Adipocyte (in vitro differentiated cells): ENCODE measurements at regions not wholly inside any gene's neighbourhood (a gene's known extent, or its start where the extent isn't known, plus 50 kb on each side); places are given as distances from the start of the nearest gene placed in this dataset.
A peak's percentile ranks its signal among the peaks of the same experiment; 100 is the strongest.

Experiments
- DNase-seq: peaks from one replicate; pipeline ENCODE4 v3.0.0-alpha.2; 2015; ENCODE audit warnings: low read depth
- H3K27me3 ChIP-seq: replicated peaks from 2 replicates; pipeline ENCODE4 v1.7.0; 2013; ENCODE audit warnings: mild to moderate bottlenecking, low read length, moderate library complexity; ENCODE audit not compliant: control insufficient read depth, insufficient read depth
- H3K36me3 ChIP-seq: 2 replicates; pipeline ENCODE4 v1.7.0; 2013; ENCODE audit warnings: low read length, mild to moderate bottlenecking, moderate library complexity; ENCODE audit not compliant: control insufficient read depth, insufficient read depth, severe bottlenecking
- H3K4me1 ChIP-seq: 2 replicates; pipeline ENCODE4 v1.7.0; 2013; ENCODE audit warnings: mild to moderate bottlenecking, low read length, moderate library complexity; ENCODE audit not compliant: control insufficient read depth, insufficient read depth
- H3K4me3 ChIP-seq: 2 replicates; pipeline ENCODE4 v1.7.0; 2013; ENCODE audit warnings: mild to moderate bottlenecking, low read length, moderate library complexity
- H3K9ac ChIP-seq: 2 replicates; pipeline ENCODE4 v1.7.0; 2013; ENCODE audit warnings: mild to moderate bottlenecking, low read length, moderate library complexity
- H3K9me3 ChIP-seq: 2 replicates; pipeline ENCODE4 v1.7.0; 2013; ENCODE audit warnings: mild to moderate bottlenecking, low read length, moderate library complexity; ENCODE audit not compliant: control insufficient read depth

DNA sequence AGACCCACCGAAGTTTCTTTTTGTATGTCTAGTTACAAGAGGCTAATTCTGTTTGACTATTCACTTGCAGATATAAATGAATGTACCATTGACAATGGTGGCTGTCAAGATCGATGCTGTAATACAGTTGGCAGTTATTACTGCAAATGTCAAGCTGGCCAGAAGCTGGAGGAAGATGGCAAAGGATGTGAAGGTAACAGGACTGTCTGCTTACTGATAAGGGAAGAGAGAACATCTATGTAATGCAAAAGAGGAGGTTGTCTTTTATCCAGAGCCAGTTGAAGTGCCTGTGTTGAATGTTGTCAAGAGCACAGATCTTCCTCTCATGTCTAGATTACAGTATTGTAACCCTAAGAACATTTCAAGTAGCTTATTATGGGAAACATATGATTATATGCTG is 549.5 kb upstream of the GOLIM4 start:
- Histone ChIP-seq H3K27me3 (no peaks in the 10 kb centered on the region), H3K9me3 (no peaks in the 10 kb centered on the region), H3K4me3 (no peak overlapping the region), H3K36me3 (no peaks in the 10 kb centered on the region), H3K4me1 (no peaks in the 10 kb centered on the region), H3K9ac (no peak overlapping the region)
- no peak for DNase-seq

GRCh38 chr3:168628549-168628948 is 532.8 kb upstream of the GOLIM4 start:
- no peak overlapping the region for H3K9ac ChIP-seq

GRCh38 chr3:168625477-168625876 is 529.8 kb upstream of the GOLIM4 start:
- H3K27me3 ChIP-seq, result no peaks in the 10 kb centered on the region
- no peak overlapping the region for H3K9ac ChIP-seq
- DNase-seq, result no peak
- no peaks in the 10 kb centered on the region for H3K9me3 ChIP-seq
- H3K4me1 ChIP-seq, result no peaks in the 10 kb centered on the region
- H3K36me3 ChIP-seq, result no peaks in the 10 kb centered on the region
- no peak overlapping the region for H3K4me3 ChIP-seq

More at GRCh38 chr3:168628549-168628948, 532.8 kb upstream of the GOLIM4 start:
- H3K36me3 ChIP-seq, result no peaks in the 10 kb centered on the region
- H3K4me1 ChIP-seq, result no peaks in the 10 kb centered on the region
- no peak for DNase-seq
- H3K9me3 ChIP-seq, result no peaks in the 10 kb centered on the region
- H3K27me3 ChIP-seq, result no peaks in the 10 kb centered on the region
- H3K4me3 ChIP-seq, result no peak overlapping the region

DNA sequence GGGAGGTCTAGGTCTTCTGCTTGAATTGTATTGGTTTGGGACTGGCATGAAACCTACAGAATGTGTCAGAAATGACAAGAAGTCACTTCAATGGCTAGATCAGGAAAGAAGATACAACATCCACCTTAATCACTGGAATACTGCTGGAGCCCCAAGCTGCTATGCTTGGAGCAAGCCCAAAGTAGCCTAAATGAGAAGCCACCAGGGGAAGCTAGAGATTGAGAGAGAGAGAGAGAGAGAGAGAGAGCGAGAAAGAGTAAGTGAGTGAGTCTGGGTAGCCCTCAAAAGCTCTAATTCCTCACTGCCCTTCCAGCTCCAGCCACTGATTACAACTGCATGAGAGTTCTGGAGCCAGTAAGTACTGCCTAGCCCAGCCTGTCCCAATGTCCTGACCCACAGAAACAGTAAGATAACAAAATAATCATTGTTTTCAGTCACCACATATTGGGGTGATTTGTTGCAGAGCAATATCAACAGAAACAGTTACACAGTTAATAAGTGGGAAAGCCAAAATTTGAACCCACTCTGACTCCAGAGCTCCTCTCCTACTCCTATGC is 529.2 kb upstream of the GOLIM4 start:
- Histone ChIP-seq H3K4me1 (no peaks in the 10 kb centered on the region), H3K9ac (no peak overlapping the region), H3K36me3 (no peaks in the 10 kb centered on the region), H3K4me3 (no peak overlapping the region), H3K27me3 (no peaks in the 10 kb centered on the region), H3K9me3 (no peaks in the 10 kb centered on the region)
- no peak for DNase-seq

DNA sequence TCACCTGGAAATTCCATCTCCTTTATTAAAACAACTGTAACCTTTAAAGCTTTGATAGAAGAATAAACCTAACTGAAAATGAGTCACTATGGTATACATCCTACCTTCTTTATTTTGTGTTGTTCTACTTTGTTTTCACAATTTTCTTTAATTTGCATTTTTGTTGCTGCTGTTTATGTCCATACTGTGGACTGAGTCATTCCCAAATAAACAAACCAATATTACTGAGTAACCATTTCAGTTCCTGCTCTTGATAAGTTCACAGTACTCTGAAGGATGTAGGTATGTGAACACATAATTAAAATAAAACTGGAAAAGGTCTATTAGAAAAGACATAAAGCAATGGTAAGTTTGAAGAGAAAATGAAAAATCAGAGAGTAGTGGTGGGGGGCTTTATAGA is 528.5 kb upstream of the GOLIM4 start:
- H3K4me3 ChIP-seq, result no peak overlapping the region
- no peak overlapping the region for H3K9ac ChIP-seq
- DNase-seq, result no peak
- no peaks in the 10 kb centered on the region for H3K27me3 ChIP-seq
- no peaks in the 10 kb centered on the region for H3K4me1 ChIP-seq
- no peaks in the 10 kb centered on the region for H3K36me3 ChIP-seq
- no peaks in the 10 kb centered on the region for H3K9me3 ChIP-seq

DNA sequence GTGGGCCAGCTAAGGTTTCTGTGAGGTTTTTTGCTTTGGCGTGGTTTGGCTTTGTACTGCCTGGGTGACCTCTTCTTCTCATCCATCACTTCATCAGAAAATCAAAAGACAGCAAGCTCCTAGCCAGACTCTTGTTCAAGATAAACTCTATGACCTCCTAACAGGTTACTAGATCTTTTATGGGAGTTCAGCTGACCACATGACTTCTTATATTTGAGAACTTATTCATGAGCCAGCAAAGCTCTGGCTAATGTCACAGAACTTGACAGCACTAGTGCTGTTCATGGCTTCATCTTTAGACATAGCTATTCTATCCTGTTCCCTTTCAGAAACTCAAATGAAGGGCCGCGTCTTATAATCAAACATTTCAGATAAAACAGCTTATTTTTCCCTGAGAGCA is 527.1 kb upstream of the GOLIM4 start:
- H3K4me1 ChIP-seq, result no peaks in the 10 kb centered on the region
- H3K4me3 ChIP-seq, result no peak overlapping the region
- no peaks in the 10 kb centered on the region for H3K27me3 ChIP-seq
- DNase-seq, result no peak
- no peak overlapping the region for H3K9ac ChIP-seq
- no peaks in the 10 kb centered on the region for H3K9me3 ChIP-seq
- no peaks in the 10 kb centered on the region for H3K36me3 ChIP-seq

GRCh38 chr3:168620854-168621253 is 525.1 kb upstream of the GOLIM4 start:
- Histone ChIP-seq H3K9me3 (no peaks in the 10 kb centered on the region), H3K36me3 (no peaks in the 10 kb centered on the region), H3K4me1 (no peaks in the 10 kb centered on the region), H3K9ac (no peak overlapping the region), H3K27me3 (no peaks in the 10 kb centered on the region), H3K4me3 (no peak overlapping the region)
- DNase-seq, result peak; percentile 37

- no peaks in the 10 kb centered on the region for H3K27me3 ChIP-seq
- H3K9me3 ChIP-seq, result no peaks in the 10 kb centered on the region
- no peaks in the 10 kb centered on the region for H3K36me3 ChIP-seq
- DNase-seq, result no peak
- H3K4me3 ChIP-seq, result no peak overlapping the region
- no peaks in the 10 kb centered on the region for H3K4me1 ChIP-seq
- no peak overlapping the region for H3K9ac ChIP-seq
Observed at GRCh38 chr3:168618827-168619470, 523.2 kb upstream of the GOLIM4 start.

DNA sequence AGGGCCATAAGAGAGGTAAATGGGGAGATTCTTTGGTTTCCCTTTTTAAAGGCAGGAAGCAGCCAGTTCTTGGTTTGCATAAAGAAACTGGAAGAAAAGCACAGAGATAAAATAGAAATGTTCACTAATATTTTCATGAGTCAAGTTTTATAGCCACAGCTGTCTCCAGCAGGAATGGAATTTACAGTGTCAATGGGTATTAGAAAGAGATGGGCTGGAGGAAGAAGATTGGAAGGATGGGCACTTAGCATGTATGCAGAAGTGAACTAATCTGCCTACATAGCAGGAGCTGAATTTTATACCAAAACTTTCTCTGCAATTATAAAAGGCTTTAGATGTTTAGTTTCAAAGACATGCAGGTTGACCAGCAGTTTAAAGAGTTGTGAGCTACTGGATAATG is 521.9 kb upstream of the GOLIM4 start:
- H3K9ac ChIP-seq, result no peak overlapping the region
- no peak overlapping the region for H3K4me3 ChIP-seq
- H3K36me3 ChIP-seq, result no peaks in the 10 kb centered on the region
- H3K27me3 ChIP-seq, result no peaks in the 10 kb centered on the region
- H3K4me1 ChIP-seq, result no peaks in the 10 kb centered on the region
- H3K9me3 ChIP-seq, result no peaks in the 10 kb centered on the region
- DNase-seq, result no peak

GRCh38 chr3:168616915-168617314 is 521.2 kb upstream of the GOLIM4 start:
- Histone ChIP-seq H3K9me3 (no peaks in the 10 kb centered on the region), H3K4me3 (no peak overlapping the region), H3K27me3 (peaks cover 4% of the 10 kb centered on the region), H3K4me1 (no peaks in the 10 kb centered on the region), H3K9ac (no peak overlapping the region), H3K36me3 (no peaks in the 10 kb centered on the region)
- no peak for DNase-seq

DNA sequence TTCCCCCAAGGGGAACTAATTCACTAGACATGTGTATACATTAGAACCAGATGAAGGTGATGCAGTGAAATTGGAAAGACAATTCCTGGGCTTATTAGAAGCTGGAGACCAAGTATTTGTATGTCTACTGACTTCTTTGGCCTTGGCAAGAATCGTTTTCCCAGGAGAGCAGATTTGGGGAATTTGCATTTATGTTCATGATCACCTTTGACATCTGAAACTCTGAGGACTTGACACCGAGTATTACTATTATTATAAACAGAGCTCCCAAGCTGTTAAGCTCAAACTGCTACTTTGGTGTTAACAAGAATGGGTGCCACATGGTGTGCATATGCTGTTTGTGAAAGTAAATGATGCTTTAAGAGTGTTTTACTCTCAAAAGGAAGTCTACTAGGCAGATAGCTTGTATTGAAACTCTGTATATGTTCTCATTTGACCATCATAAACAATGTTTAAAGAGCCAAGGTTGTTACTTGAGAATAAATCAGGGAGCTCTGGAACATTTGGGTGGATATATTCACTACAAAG is 519.8 kb upstream of the GOLIM4 start:
- no peaks in the 10 kb centered on the region for H3K4me1 ChIP-seq
- DNase-seq, result no peak
- H3K4me3 ChIP-seq, result no peak overlapping the region
- H3K36me3 ChIP-seq, result no peaks in the 10 kb centered on the region
- no peaks in the 10 kb centered on the region for H3K9me3 ChIP-seq
- peaks cover 4% of the 10 kb centered on the region for H3K27me3 ChIP-seq
- H3K9ac ChIP-seq, result no peak overlapping the region

GRCh38 chr3:168613151-168613550 is 517.4 kb upstream of the GOLIM4 start:
- Histone ChIP-seq H3K4me3 (no peak overlapping the region), H3K4me1 (no peaks in the 10 kb centered on the region), H3K9me3 (no peaks in the 10 kb centered on the region), H3K9ac (no peak overlapping the region), H3K36me3 (no peaks in the 10 kb centered on the region), H3K27me3 (peaks cover 4% of the 10 kb centered on the region)
- no peak for DNase-seq
